ENCODE measurements at regions not wholly inside any gene's neighbourhood (a gene's known extent, or its start where the extent isn't known, plus 50 kb on each side); places are given as distances from the start of the nearest gene placed in this dataset.
"Not testable (repeated sequence)": the region's sequence is repeated elsewhere in the genome, so short reads cannot be mapped to it uniquely, and the experiment has no call there.

DNA sequence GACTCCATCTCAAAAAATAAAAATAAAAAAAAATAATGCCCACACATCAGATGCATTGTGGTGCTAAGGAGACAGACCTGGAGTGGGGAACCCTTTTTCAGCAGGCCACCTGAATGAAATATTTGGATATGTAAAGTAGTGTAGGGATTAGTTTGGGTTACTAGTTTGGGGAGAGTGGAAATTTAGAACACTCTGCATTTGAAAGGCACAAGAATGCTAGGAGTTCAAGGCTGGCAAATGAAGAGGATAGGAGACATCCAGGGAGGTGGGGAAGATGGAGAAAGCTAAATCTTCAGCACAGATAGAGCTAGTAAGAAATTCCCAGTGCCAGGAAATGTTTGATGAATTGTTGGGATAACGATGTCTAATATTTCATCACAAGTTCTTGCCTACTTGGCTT lies 298.3 kb upstream of the ERCC4 start:
- DNase-seq (ENCODE audit: low read depth in 2 of 2), result no peak

DNA sequence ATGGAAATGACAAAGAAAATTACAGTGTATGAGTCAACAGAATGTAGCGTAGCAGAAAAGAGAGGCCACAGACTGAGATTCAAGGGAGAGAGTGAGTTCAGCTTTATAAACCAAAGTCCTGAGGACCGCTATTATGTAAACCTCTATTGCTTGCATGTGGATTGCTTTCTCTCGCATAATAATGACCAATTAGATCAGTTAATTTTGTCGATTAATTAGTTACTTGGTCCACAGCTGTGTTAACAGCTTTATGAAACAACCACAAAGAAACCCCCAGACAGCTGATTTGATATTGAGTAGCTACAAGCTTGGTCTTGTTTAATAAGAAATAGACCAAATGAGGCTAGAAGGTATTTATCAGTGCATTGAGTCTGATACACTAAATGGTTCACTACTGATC lies 291.8 kb upstream of the ERCC4 start:
- no peak for DNase-seq (ENCODE audit: low read depth in 2 of 2)

DNA sequence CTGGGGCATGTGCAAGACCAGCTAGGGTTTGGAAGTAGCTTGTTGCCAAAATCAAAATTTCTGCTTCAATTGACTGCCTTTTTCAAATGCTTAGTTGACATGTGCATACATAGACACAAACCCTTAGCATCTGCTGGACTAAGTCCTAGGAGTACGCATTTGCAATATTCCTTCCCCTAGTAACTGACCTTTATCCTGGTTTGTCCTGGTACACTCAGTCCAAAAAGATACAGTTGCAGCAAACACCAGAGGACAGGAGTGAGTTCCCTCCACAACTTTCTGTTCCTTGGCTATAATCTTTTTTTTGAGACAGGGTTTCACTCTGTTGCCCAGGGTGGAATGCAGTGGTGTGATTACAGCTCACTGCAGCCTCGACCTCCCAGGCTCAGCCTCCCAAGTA lies 290.2 kb upstream of the ERCC4 start:
- DNase-seq (ENCODE audit: low read depth in 2 of 2), result no peak

DNA sequence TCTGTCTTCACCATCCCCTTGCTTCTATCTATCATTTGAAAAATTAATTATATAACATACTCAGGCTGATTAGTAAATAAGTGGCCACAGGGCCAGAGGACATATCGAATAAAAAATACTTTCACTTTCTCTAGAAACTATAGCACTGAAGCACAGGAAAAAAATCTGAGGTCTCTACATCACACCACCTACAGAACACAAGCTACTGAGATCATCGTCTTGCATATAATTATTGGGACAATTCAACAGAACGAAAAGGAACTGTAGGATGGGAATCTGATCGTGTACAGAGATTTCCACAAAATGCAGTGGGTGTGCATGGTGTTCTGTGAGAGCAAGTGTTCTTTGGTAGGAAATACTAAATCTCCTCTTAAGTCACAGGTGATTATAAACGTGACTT lies 289.6 kb upstream of the ERCC4 start:
- DNase-seq (ENCODE audit: low read depth in 2 of 2), result no peak

DNA sequence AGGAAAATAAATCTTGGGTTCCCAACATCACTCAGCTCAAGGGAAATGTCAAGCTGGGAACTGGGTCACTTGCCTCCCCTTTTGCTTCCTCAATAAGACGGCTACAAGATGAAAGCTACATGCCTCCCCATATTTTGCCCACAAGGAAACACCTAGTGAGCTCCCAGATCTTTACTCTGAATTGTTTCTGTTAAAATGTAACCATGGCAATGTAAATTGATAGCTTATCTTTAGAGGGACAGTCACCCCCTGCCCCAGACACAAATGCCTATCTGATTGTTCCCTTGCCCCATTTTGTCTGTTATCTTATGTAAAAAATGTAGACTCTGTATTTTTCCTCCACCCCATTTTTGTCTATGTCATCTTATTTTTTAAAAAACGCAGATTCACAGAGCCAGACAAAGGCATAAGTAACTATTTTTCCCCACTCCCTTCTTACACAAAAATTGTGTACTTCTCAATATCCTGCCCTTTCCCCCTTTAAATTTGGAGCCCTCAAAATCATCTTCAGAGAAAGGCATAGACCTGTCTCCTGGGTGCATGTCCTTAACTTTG lies 288.7 kb upstream of the ERCC4 start:
- DNase-seq (ENCODE audit: low read depth in 2 of 2), result no peak

DNA sequence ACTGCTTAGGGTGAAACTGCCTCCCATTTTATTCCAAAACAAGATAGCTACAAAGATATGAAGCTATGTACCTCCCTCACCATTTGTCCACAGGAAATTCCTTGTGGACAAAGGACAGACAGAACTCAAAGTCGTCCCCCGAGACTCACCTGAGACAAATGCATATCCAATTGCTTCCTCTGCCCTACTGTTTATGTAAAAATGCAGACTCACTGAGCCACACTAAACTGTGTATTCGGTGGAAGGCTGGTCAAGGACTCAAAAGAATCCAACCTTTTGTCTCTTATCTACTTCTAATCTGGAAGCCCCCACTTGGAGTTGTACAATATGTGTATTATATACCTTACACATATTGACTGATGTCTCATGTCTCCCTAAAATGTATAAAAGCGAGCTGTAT lies 288.0 kb upstream of the ERCC4 start:
- no peak for DNase-seq (ENCODE audit: low read depth in 2 of 2)

DNA sequence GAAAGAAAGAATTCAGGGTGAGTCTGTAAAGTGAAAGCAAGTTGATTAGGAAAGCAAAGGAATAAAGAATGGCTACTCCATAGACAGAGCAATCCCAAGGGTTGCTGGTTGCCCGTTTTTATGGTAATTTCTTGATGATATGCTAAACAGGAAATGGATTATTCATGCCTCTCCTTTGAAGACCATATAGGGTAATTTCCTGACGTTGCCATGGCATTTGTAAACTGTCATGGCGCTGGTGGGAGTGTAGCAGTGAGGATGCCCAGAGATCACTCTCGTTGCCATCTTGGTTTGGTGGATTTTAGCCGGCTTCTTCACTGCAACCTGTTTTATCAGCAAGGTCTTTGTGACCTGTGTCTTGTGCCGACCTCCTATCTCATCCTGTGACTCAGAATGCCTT lies 287.4 kb upstream of the ERCC4 start:
- DNase-seq (ENCODE audit: low read depth in 2 of 2), result not testable (repeated sequence)

DNA sequence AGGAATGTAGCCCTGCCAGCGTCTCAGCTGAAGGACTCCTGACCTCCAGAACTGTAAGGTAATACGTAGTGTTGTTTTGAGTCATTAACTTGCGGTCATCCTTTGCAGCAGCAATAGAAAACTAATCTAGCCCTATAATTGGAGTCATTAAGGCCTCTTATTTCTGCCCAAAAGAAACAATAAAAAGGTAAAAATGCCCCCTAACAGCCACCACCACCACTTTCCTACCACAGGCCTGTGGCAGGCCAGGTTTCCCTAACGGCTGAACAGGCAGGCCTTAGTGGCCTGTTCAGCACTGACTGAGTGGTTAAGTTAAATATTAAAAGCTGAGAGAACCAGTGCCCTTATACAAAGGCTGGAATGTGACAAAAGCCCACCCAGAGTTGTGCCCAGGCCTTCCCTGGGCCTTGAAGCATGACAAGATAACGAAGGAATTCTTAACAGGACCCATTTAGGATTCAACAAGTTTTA lies 286.5 kb upstream of the ERCC4 start:
- no peak for DNase-seq (ENCODE audit: low read depth in 2 of 2)

DNA sequence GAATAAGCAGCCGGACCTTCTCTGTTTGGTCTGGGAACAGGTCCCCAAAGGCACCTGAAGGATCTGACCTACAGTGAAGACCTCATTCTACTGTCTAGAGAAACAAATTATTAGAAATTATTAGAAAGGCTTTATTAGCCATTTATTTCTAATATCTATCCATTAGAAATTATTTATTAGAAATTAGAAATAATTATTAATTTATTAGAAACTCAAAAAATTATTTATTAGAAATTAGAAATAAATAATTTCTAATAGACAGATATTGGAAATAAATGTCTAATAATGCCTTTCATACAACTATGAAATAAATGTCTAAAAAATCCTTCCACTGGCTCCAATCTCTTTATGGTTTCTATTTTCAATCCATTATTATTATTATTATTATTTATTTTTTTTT lies 285.7 kb upstream of the ERCC4 start:
- no peak for DNase-seq (ENCODE audit: low read depth in 2 of 2)

DNA sequence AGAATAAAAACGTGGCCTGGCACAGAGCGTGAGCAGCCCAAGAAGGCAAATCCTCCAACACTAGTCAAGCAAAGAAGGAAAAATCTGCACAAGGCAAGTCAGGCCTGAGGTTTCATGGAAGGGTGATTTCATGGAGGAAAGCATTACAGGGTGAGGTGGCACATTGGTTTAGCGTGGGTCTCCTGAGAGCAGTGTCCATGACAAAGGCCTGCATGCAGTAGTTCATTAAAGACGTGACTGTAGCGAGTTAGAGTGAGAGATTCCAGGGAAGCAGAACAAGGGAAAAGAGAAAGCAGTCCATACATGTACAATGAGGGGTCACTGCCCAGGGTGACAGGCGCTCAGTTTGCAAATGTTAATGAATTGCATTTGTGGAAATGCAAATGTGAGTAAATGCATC lies 285.0 kb upstream of the ERCC4 start:
- DNase-seq (ENCODE audit: low read depth in 2 of 2), result no peak

DNA sequence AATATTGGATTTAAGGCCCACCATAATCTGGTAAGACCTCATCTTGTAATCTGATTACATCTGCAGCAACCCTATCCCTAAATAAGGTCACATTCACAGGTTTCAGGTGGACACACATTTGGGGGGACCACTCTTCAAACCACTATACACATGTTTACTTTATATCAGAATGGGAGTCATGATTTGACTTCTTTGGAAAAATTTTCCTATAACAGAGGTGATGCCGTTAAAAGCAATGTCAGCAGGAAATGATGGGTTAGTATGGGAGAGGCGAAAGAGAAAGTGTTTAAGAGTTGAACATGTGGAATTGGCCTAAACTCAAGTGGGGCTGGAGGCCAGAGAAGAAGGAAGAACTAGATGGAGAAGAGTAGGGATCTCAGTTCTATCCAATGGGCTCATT lies 281.7 kb upstream of the ERCC4 start:
- DNase-seq (ENCODE audit: low read depth in 2 of 2), result no peak

DNA sequence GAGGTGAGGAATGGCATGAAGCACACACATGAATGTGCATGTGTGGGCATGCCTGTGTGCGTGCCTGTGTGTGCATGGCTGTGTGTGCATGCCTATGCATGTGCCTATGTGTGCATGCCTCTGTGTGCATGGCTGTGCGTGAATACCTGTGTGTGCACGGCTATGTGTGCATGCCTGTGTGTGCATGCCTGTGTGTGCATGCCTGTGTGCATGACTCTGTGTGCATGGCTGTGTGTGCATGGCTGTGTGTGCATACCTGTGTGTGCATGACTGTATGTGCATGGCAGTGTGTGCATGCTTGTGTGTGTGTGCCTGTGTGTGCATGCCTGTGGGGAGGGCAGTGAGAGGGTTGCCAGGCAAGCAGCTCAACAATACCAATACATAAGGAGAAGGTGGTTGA lies 276.5 kb upstream of the ERCC4 start:
- no peak for DNase-seq (ENCODE audit: low read depth in 2 of 2)

DNA sequence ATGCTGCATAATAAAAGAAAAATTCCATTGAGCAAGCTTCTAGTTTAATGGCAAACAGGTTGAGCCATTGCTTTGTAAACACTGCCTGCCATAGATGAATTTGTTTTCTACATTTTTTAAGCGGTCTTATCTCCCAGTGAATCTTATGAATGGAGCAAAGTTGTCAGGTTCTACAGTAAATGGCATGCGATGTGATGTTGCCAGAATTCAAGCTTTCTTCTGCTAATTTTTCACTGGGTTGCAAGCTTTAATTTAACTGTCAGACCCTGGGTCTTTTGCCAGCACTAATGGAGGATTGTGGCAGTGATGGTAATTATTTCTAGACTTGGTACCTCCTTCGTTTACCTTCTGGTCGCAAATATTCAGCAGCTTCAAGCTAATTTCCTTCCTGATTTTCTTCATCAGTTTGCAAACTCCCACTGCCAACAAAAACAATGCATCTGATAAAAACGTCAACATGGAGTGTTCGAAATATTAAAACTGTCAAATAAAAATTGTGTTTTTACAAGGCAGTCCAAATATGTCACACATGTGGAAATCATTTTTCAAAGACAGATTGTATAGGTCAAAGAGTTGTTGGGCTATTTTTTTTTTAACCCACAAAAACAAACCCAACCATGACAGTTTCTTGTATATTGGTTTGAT lies 274.2 kb upstream of the ERCC4 start:
- DNase-seq (ENCODE audit: low read depth in 2 of 2), result no peak

DNA sequence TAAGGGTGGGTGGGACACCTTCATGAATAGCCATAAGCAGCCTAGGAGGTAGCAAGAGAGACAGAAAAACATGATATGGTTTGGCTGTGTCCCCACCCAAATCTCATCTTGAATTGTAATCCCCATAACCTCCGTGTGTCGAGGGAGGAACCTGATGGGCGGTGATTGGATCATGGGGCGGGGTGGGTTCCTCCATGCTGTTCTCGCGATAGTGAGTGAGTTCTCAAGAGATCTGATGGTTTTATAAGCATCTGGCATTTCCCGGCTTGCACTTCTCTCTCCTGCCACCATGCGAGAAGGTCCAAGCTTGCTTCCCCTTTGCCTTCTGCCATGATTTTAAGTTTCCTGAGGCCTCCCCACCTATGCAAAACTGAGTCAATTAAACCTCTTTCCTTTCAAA lies 259.1 kb upstream of the ERCC4 start:
- no peak for DNase-seq (ENCODE audit: low read depth in 2 of 2)

DNA sequence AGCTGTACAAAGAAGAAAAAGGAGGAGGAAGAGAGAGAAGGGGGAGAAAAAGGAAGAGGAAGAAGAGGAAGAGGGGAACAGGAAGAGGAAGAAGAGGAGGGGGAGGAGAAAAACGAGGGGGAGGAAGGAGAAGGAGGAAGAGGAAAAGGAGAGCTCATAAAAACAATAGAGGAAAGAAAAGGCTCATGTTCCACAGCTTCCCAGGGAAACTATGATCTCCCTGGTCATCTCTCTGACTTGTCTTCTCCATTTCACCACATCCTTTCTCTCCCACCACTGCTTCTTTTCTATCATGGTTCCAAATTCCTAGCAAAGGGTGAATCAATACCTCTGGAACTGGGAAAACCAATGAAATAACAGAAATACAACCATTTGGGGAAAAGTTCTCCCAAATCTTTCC lies 254.1 kb upstream of the ERCC4 start:
- DNase-seq (ENCODE audit: low read depth in 2 of 2), result no peak

DNA sequence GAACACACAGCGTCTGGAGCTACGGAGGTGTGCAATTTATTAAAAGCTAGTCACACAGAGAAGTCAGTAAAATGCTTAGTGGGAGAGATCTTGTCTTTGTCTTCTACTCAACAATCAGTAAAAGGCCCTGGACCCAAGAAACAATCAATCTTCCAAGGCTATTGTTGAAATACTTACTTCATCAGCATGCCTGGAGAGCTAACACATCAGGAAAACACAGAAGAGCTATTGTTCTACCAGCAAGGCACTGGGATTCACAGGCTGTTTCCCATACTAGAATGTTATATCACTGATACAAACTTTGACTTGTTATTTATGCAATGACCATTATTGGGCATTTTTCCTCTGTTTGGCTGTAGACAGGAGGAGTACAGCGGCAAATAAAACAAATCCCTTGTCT lies 247.8 kb upstream of the ERCC4 start:
- DNase-seq (ENCODE audit: low read depth in 2 of 2), result no peak

DNA sequence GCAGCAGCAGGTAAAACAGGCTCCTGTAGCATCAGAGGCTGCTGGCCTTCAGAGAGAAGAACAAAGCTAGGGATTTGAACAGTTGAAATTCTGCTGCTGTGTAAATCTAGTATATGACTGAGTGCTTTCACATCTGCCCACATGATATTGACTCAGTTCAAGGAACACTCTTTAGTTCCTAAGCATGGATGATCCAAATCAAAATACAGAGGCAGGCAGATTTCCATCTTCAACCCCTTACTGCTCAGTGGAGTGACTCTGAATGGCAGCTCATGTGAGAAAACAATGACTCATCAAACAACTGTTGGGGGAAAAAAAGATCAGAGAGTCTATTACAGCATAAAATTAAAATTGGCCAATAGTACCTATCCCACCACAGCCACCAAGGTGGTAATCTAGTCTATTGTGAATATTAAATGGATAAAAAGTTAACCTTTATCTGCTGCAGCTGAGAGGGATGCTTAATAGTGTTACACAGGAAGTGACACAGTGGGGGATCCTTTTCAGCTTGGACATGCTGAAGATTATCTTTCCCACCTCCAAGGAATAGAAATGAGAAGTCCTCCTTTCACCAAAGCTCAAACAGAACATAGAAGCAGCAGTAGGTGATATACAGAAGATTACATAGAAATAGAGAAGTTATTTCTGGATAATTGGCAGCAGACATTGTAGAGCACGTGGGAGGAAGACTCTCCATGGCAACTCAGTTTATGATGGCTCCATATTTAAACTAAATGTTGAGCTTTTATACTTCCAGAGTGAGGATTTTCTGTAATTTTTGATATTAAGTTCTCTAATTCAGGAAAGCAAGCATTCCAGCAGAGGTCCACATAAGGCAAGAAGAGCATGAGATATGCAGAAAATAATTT lies 239.7 kb upstream of the ERCC4 start:
- no peak for DNase-seq (ENCODE audit: low read depth in 2 of 2)

DNA sequence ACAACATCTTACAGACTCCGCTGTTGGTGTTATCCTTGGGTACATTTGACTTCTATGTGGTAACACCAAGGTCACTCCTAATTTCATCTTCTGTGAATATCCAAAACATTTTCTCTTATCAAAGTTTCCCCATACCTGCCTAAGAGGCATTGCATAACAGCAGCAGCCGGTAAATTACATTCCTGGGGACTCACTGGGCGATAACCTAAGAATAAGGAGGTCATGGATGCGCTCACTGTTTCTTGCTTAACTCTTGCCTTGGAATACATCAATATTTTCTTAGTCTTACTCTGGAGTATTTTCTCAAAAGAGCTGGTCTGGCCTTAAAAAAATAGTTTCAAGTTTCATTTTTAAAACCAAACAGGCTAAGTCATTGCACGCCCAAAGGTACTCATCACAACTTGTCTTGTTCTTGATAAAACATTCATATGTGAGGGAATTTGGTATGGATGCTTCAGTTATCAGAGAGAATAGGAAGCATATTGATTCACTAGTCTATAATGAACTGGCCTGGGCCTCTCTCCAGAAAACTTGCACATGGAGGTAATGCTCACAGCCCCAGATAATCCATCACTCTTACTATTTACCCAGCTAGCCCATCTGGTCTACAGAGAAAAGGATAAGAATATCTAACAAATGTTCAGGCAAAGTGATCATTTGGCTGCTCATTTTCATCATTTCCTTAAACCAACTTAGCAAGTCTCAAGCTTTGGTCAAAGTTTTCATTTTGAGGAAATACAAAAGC lies 235.0 kb upstream of the ERCC4 start:
- DNase-seq (ENCODE audit: low read depth in 2 of 2), result no peak

DNA sequence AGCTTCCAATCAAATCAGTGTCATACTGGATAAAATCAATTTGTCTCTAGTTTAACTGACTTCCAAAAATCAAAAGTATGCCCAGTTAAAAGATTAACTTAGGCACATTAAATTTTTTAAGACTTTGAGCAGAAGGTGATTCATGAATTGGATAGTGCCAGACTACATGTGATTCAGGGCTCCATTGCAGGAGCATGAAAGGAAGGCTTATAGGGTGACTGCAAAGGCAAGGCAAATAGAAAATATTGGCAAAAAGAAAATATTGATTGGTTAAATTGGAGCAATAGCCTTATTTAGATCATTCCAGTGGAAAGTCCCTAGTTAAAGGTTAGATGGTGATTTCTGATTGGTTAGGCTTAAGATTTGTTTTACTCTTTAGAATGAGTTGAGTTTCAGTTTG lies 223.9 kb upstream of the ERCC4 start:
- no peak for DNase-seq (ENCODE audit: low read depth in 2 of 2)

DNA sequence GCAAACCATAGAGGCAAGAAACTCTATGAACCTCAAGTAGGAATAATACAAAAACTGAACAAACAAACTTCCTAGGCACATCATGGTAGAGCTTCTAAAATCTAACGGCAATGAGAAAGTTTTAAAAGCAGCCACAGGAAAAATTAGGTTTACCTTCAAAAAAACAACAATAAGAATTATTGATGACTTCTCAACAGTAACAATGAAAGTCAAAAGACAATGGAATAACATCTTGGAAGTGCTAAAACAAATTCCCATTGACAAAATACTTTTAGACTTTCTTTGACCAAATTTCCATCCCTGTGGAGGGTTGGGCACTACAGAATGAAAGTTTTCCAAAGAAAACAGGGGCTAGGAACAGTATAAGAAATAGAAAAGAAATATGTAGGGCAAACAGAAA lies 222.9 kb upstream of the ERCC4 start:
- no peak for DNase-seq (ENCODE audit: low read depth in 2 of 2)

DNA sequence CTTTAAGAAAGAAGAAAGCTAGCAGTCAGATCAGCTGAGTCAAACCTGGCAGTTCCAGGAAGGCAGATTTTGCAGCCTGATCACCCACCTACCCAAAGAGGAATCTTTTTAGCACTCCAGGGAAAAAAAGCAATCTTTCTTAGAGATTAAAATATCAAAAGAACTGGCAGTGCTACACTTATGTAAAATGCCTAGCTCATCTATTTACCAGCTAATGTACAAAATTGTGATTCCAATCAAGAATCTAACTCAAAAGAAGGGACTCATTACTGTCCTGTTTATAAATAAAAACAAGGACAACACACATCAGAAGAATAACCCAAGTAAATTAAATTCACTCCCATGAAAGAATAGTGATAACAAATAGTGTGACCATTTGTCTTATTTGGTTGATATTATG lies 222.4 kb upstream of the ERCC4 start:
- no peak for DNase-seq (ENCODE audit: low read depth in 2 of 2)

DNA sequence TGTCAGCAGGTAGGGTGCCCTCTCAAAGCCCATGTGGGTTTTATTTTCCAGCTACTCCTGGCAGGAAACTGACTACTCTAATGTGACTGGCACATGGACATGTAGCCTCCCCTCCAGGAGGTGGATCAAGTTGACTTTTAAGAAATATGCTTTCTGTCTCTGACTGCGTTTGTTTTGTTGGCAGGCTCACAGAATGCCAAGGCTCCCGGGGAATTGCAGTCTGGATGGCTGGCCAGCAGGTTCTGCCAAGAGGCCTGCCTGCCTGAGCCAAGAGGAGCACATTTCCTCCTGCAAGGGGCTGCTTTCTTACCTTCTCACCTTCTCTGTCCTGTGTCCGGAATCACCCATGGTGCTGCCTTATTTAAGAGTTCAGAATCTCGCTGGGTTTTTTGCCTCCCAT lies 217.3 kb upstream of the ERCC4 start:
- no peak for DNase-seq (ENCODE audit: low read depth in 2 of 2)

Measured in fibroblast of skin of left biceps (primary cell).